Tibial nerve (tissue), 4 donors: ENCODE measurements at regions not wholly inside any gene's neighbourhood (a gene's known extent, or its start where the extent isn't known, plus 50 kb on each side); places are given as distances from the start of the nearest gene placed in this dataset.

Experiments
- DNase-seq, 2 donors: peaks; one replicate each; pipeline ENCODE4 v3.0.0-alpha.2; 2019; ENCODE audit warnings: low spot score in 2 of 2
- H3K27ac ChIP-seq, 4 donors: fragments of 200-600 bp; sonication (generic) in 3 of 4; one replicate each; pipeline ENCODE4 v1.5.1; 2017 to 2019; ENCODE audit warnings: mild to moderate bottlenecking in 1 of 4
- H3K27me3 ChIP-seq, 2 donors: fragments of 200-600 bp; sonication (generic) in 1 of 2; one replicate each; pipeline versions ENCODE4 v1.5.1 to v1.6.0; 2017 to 2019
- H3K36me3 ChIP-seq, 3 donors: fragments of 200-600 bp; sonication (generic); one replicate each; pipeline ENCODE4 v1.5.1; 2018 to 2019
- H3K4me1 ChIP-seq, 4 donors: fragments of 200-600 bp; sonication (generic) in 3 of 4; one replicate each; pipeline ENCODE4 v1.5.1; 2017 to 2019
- H3K4me3 ChIP-seq, 4 donors: fragments of 200-600 bp; sonication (generic) in 3 of 4; one replicate each; pipeline ENCODE4 v1.5.1; 2017 to 2019; ENCODE audit warnings: mild to moderate bottlenecking in 1 of 4, moderate library complexity in 1 of 4
- H3K9me3 ChIP-seq, 4 donors: fragments of 200-600 bp; sonication (generic) in 3 of 4; one replicate each; pipeline ENCODE4 v1.5.1; 2017 to 2019
- CTCF ChIP-seq, 5 experiments: fragments of 200-600 bp in 3 of 5; fragments of 450-650 bp in 2 of 5; sonication (generic) in 3 of 5; IDR thresholded peaks; one replicate each; pipeline ENCODE4 v1.5.1; 2016 to 2019; ENCODE audit warnings: antibody characterized with exemption in 5 of 5, mild to moderate bottlenecking in 3 of 5, moderate library complexity in 2 of 5
- EP300 ChIP-seq, 2 donors: sonication (generic); formaldehyde crosslinking; IDR thresholded peaks; one replicate each; pipeline ENCODE4 v1.6.1; 2017; ENCODE audit warnings: antibody characterized with exemption in 2 of 2, mild to moderate bottlenecking in 1 of 2
- POLR2A ChIP-seq, 2 donors: fragments of 450-650 bp; IDR thresholded peaks; one replicate each; pipeline ENCODE4 v1.6.1; 2017; ENCODE audit warnings: antibody characterized with exemption in 2 of 2, mild to moderate bottlenecking in 2 of 2, moderate library complexity in 2 of 2
- WGBS, 2 donors: methylation state at CpG; one replicate each; pipeline ENCODE4 v1.1.5; 2018; 5-methylcytosine and 5-hydroxymethylcytosine counted together

- DNase-seq, result no peak
- no peaks in the 10 kb centered on the region for H3K27me3 ChIP-seq
- 49 to 52% methylated on average over 18 of the region's 18 CpGs for WGBS, 2 donors
- peaks cover 0 to 8% (median 0%) of the 10 kb centered on the region in 4 donors for H3K9me3 ChIP-seq
- no peak overlapping the region for H3K4me3 ChIP-seq
- peaks cover 0 to 10% (median 0%) of the 10 kb centered on the region in 4 donors for H3K4me1 ChIP-seq
- H3K27ac ChIP-seq, result no peak overlapping the region
- TF ChIP-seq POLR2A (IDR thresholded peaks at IDR 0.05) (no peak), EP300 (IDR thresholded peaks at IDR 0.05) (no peak), CTCF (IDR thresholded peaks at IDR 0.05) (no peak)
- no peaks in the 10 kb centered on the region for H3K36me3 ChIP-seq
Measured at GRCh38 chr11:133746663-133747306, 98.5 kb downstream of the SPATA19 start.

- peaks cover 0 to 10% (median 0%) of the 10 kb centered on the region in 4 donors for H3K4me1 ChIP-seq
- no peaks in the 10 kb centered on the region for H3K36me3 ChIP-seq
- no peak overlapping the region for H3K4me3 ChIP-seq
- H3K9me3 ChIP-seq, result peaks cover 0 to 11% (median 0%) of the 10 kb centered on the region in 4 donors
- TF ChIP-seq CTCF (IDR thresholded peaks at IDR 0.05), result no peak
- no peak for TF ChIP-seq POLR2A (IDR thresholded peaks at IDR 0.05)
- TF ChIP-seq EP300 (IDR thresholded peaks at IDR 0.05), result no peak
- no peaks in the 10 kb centered on the region for H3K27me3 ChIP-seq
- no peak for DNase-seq
- 19 to 21% methylated on average over 4 of the region's 4 CpGs for WGBS, 2 donors
- no peak overlapping the region for H3K27ac ChIP-seq
Measured at GRCh38 chr11:133745791-133746190, 99.5 kb downstream of the SPATA19 start.

GRCh38 chr11:133742353-133742752 is 103.0 kb downstream of the SPATA19 start:
- Histone ChIP-seq H3K9me3 (peaks cover 0 to 6% (median 0%) of the 10 kb centered on the region in 4 donors), H3K27me3 (no peaks in the 10 kb centered on the region), H3K36me3 (no peaks in the 10 kb centered on the region), H3K4me3 (no peak overlapping the region), H3K27ac (no peak overlapping the region), H3K4me1 (peaks cover 0 to 10% (median 0%) of the 10 kb centered on the region in 4 donors)
- TF ChIP-seq CTCF (IDR thresholded peaks at IDR 0.05) (no peak), EP300 (IDR thresholded peaks at IDR 0.05) (no peak), POLR2A (IDR thresholded peaks at IDR 0.05) (no peak)
- 76 to 85% methylated on average over 3 of the region's 3 CpGs for WGBS, 2 donors
- DNase-seq, result no peak

- Histone ChIP-seq H3K9me3 (peaks cover 0 to 10% (median 0%) of the 10 kb centered on the region in 4 donors), H3K27ac (no peak overlapping the region), H3K4me1 (peaks cover 0 to 3% (median 0%) of the 10 kb centered on the region in 4 donors), H3K27me3 (no peaks in the 10 kb centered on the region), H3K4me3 (no peak overlapping the region), H3K36me3 (no peaks in the 10 kb centered on the region)
- 70 to 75% methylated on average over 12 of the region's 12 CpGs for WGBS, 2 donors
- TF ChIP-seq CTCF (IDR thresholded peaks at IDR 0.05) (no peak), EP300 (IDR thresholded peaks at IDR 0.05) (no peak), POLR2A (IDR thresholded peaks at IDR 0.05) (no peak)
- DNase-seq, result no peak
Measured at GRCh38 chr11:133740963-133741362, 104.3 kb downstream of the SPATA19 start.

- H3K36me3 ChIP-seq, result no peaks in the 10 kb centered on the region
- no peaks in the 10 kb centered on the region for H3K4me1 ChIP-seq
- no peak for DNase-seq
- TF ChIP-seq EP300 (IDR thresholded peaks at IDR 0.05), result no peak
- no peak for TF ChIP-seq CTCF (IDR thresholded peaks at IDR 0.05)
- no peak for TF ChIP-seq POLR2A (IDR thresholded peaks at IDR 0.05)
- H3K9me3 ChIP-seq, result peaks cover 0 to 10% (median 0%) of the 10 kb centered on the region in 4 donors
- H3K27me3 ChIP-seq, result no peaks in the 10 kb centered on the region
- H3K27ac ChIP-seq, result no peak overlapping the region
- no peak overlapping the region for H3K4me3 ChIP-seq
Measured at GRCh38 chr11:133739481-133739880, 105.8 kb downstream of the SPATA19 start.
